Urinary bladder (tissue), 3 donors: ENCODE measurements at regions not wholly inside any gene's neighbourhood (a gene's known extent, or its start where the extent isn't known, plus 50 kb on each side); places are given as distances from the start of the nearest gene placed in this dataset.

ENCODE experiments used
- DNase-seq: peaks from one replicate; pipeline ENCODE4 v3.0.0-alpha.2; 2015; ENCODE audit errors: extremely low spot score
- H3K27ac ChIP-seq: one replicate; pipeline ENCODE4 v1.5.1; 2013; ENCODE audit warnings: low read depth, mild to moderate bottlenecking, moderate library complexity
- H3K36me3 ChIP-seq: one replicate; pipeline ENCODE4 v1.6.1; 2013; ENCODE audit warnings: mild to moderate bottlenecking, moderate library complexity; ENCODE audit not compliant: insufficient read depth
- H3K4me1 ChIP-seq: one replicate; pipeline ENCODE4 v1.6.1; 2013; ENCODE audit warnings: mild to moderate bottlenecking, moderate library complexity; ENCODE audit not compliant: insufficient read depth
- H3K4me3 ChIP-seq: one replicate; pipeline ENCODE4 v1.5.1; 2013; ENCODE audit warnings: low read depth, low read length
- WGBS: extraction: QIAGEN DNeasy Blood & Tissue Kit; methylation state at CpG from one replicate; pipeline ENCODE4 v1.1.7; 2013; 5-methylcytosine and 5-hydroxymethylcytosine counted together
- donor health status: healthy with polysubstance abuse.
- donor health status: healthy.

DNA sequence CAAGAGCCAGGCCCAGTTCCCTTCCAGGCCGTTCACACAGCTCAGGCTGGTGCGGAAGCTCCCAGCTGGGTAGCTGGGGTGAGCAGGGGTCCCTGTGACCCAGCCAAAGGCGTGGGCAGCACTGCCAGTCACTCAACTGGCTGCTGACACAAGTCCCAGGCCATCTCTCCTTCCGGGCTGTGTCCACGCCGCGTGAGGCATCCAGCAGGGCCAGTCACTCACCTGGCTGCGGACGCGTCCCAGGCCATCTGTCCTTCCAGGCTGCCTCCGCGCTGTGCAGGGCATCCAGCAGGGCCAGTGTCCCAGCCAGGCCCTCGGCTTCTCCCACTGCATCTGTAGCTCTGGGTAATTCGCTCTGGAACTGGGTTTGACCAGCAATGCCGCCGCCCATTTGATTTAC lies 184.2 kb downstream of the BRD1 start:
- no peak overlapping the region for H3K27ac ChIP-seq
- H3K36me3 ChIP-seq, result no peaks in the 10 kb centered on the region
- H3K4me3 ChIP-seq, result no peak overlapping the region
- WGBS, result 94% methylated on average over 16 of the region's 16 CpGs
- no peaks in the 10 kb centered on the region for H3K4me1 ChIP-seq
- no peak for DNase-seq

- no peak overlapping the region for H3K4me3 ChIP-seq
- H3K36me3 ChIP-seq, result no peaks in the 10 kb centered on the region
- WGBS, result 64% methylated on average over 8 of the region's 8 CpGs
These were observed 184.9 kb downstream of the BRD1 start for GRCh38 chr22:49642741-49643140.

DNA sequence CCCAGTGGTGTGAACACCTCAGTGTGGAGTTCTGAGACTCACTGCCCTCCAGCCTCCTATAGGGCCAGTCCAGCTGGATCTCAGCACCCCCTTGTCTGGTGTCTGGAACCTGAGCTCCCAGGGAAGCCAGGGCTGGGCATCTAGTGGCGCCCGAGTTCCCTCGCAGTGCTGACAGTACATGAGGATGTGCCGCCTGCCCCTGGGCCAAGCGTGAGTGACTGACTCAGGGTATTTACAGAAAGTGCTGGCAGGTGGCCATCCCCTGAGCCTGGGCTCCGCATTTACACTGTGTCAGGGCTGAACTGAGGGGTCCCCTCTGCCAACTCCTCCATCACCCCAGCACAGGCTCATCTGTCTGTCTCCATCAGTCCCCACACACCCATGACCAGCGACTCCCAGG lies 185.3 kb downstream of the BRD1 start:
- 54% methylated on average over 7 of the region's 7 CpGs for WGBS
- Histone ChIP-seq H3K27ac (no peak overlapping the region), H3K36me3 (no peaks in the 10 kb centered on the region), H3K4me1 (no peaks in the 10 kb centered on the region), H3K4me3 (no peak overlapping the region)
- no peak for DNase-seq

More at GRCh38 chr22:49642741-49643140, 184.9 kb downstream of the BRD1 start:
- no peaks in the 10 kb centered on the region for H3K4me1 ChIP-seq
- no peak overlapping the region for H3K27ac ChIP-seq
- DNase-seq, result no peak

DNA sequence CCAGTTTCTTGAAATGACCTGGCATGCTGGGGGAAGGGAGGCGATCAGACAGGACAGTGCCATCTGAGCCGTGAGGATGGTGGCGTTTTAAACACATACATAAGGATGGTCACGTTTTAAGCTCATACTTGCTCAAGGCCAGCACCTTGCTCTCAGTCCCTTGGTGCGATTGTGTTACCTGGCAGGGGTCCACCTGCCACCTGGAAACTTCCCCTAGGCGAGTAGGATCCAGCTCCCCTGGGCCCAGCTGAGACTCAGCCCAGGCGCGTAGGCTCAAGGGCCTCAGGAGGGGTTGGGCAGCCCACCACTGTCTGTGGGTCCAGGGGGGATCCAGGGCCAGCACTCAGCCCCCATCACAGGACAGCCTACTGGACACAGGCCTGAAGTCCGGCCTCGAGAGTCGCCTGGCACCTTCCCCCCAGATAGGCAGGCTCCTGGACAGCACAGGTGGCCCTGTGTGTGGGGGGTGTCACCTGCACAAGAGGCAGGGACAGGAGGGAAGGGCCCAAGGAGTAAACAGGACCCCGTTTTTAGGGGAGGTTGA lies 185.8 kb downstream of the BRD1 start:
- no peak overlapping the region for H3K4me3 ChIP-seq
- no peak for DNase-seq
- no peaks in the 10 kb centered on the region for H3K4me1 ChIP-seq
- WGBS, result 90% methylated on average over 12 of the region's 12 CpGs
- H3K27ac ChIP-seq, result no peak overlapping the region
- H3K36me3 ChIP-seq, result no peaks in the 10 kb centered on the region

GRCh38 chr22:49640366-49641095 lies 187.1 kb downstream of the BRD1 start:
- Histone ChIP-seq H3K36me3 (no peaks in the 10 kb centered on the region), H3K4me1 (no peaks in the 10 kb centered on the region), H3K4me3 (no peak overlapping the region), H3K27ac (no peak overlapping the region)
- WGBS, result 90% methylated on average over 26 of the region's 26 CpGs
- no peak for DNase-seq

- Histone ChIP-seq H3K27ac (no peak overlapping the region), H3K36me3 (no peaks in the 10 kb centered on the region), H3K4me3 (no peak overlapping the region), H3K4me1 (no peaks in the 10 kb centered on the region)
- DNase-seq, result no peak
- 67% methylated on average over 12 of the region's 12 CpGs for WGBS
These were observed 187.7 kb downstream of the BRD1 start for GRCh38 chr22:49639956-49640355.

DNA sequence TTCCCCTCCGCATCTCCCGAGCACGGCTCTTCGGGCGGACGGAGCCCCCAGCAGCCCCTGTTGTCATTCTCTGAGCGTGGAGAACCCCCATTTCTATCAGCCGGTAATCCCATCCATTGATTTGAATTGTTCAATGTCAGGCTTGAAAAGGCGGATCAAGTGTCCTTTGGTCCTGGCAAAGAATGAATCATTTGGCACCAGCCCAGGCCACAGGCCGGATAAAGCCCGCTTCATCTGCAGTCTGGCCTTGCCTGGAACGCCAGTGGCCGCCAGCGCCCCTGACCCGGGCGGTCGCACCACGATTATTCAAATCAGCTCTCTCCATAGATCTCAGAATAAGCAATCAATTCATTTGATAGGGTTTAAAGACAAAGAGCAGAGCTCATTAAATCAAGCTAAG lies 188.9 kb downstream of the BRD1 start:
- no peak for DNase-seq
- Histone ChIP-seq H3K27ac (no peak overlapping the region), H3K36me3 (no peaks in the 10 kb centered on the region), H3K4me1 (no peaks in the 10 kb centered on the region), H3K4me3 (no peak overlapping the region)
- 80% methylated on average over 18 of the region's 18 CpGs for WGBS

DNA sequence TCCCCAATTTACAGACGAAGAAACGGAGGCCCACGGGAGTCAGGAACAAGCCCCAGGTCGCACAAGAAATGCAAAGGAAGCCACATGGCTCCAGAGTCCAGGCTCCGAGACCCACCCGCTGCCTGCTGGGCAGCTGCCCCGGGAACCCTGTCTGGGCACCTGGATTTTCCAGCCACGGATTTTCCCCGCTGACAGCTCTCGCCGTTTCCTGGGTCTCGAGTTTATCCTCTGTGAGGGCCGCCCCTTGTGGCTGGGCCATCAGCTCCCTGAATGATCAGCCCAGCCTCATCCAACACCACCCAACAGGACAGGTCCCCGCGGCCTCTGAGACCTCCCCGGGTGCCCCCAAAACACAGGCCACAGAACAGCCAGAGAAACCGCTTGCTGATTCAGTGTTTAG lies 189.7 kb downstream of the BRD1 start:
- DNase-seq, result no peak
- Histone ChIP-seq H3K4me1 (no peaks in the 10 kb centered on the region), H3K4me3 (no peak overlapping the region), H3K36me3 (no peaks in the 10 kb centered on the region), H3K27ac (no peak overlapping the region)
- 89% methylated on average over 17 of the region's 17 CpGs for whole genome bisulfite sequencing

DNA sequence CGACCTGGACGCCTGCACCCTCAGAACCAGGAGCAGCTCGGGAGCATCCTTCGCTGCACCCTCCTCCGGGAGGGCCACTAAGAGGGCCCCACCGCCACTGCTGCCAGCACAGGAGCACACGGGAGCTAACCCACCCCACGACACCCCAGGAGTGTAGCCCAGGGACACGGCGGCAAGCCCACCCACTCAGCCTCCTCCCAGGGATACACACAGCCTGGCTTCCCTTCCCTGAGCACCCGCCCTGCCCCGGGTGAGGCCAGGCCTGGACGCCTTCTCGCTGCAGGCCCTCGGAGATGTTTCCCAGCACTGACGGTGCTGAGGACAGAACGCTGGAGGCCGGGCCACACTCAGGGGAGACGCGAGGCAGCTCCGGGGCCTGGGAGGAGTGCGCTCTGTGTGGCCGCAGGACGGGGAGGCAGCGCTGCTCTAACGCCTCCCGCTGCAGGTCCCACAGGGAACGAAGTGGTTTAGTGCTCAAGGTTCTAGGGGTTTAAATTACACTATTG lies 190.4 kb downstream of the BRD1 start:
- Histone ChIP-seq H3K4me3 (no peak overlapping the region), H3K27ac (no peak overlapping the region), H3K4me1 (no peaks in the 10 kb centered on the region), H3K36me3 (no peaks in the 10 kb centered on the region)
- DNase-seq, result no peak
- WGBS, result 89% methylated on average over 28 of the region's 28 CpGs

GRCh38 chr22:49636649-49637048 lies 191.0 kb downstream of the BRD1 start:
- whole genome bisulfite sequencing, result 83% methylated on average over 17 of the region's 17 CpGs
- H3K4me3 ChIP-seq, result no peak overlapping the region
- no peaks in the 10 kb centered on the region for H3K36me3 ChIP-seq
- DNase-seq, result no peak
- H3K4me1 ChIP-seq, result no peaks in the 10 kb centered on the region
- H3K27ac ChIP-seq, result no peak overlapping the region

- Histone ChIP-seq H3K4me1 (no peaks in the 10 kb centered on the region), H3K4me3 (no peak overlapping the region), H3K27ac (no peak overlapping the region), H3K36me3 (no peaks in the 10 kb centered on the region)
- WGBS, result 83% methylated on average over 10 of the region's 10 CpGs
- no peak for DNase-seq
These were observed 191.5 kb downstream of the BRD1 start for GRCh38 chr22:49636214-49636613.

- Histone ChIP-seq H3K27ac (no peak overlapping the region), H3K4me1 (no peaks in the 10 kb centered on the region), H3K4me3 (no peak overlapping the region), H3K36me3 (no peaks in the 10 kb centered on the region)
- WGBS, result 90% methylated on average over 22 of the region's 22 CpGs
- no peak for DNase-seq
These were observed 193.5 kb downstream of the BRD1 start for GRCh38 chr22:49634006-49634772.

DNA sequence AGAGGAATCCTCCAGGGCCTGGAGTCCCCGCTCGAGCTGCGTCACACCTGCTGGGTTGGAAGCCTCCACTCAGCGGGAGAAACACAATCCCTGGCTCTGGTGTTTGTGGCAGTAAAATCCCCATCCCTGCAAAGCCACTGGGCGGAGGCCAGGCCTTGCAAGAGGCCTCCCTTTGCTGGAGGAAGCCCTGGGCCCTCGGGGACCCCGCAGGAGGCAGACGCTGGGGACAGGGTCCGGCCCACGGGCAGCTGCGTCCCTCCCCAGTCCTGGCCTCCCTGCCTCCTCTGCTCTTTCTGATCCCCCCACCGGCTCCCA lies 194.7 kb downstream of the BRD1 start:
- Histone ChIP-seq H3K27ac (no peak overlapping the region), H3K4me3 (no peak overlapping the region), H3K36me3 (no peaks in the 10 kb centered on the region), H3K4me1 (no peaks in the 10 kb centered on the region)
- WGBS, result 50% methylated on average over 12 of the region's 12 CpGs
- no peak for DNase-seq
